T-cell (primary cell): ENCODE measurements at regions not wholly inside any gene's neighbourhood (a gene's known extent, or its start where the extent isn't known, plus 50 kb on each side); places are given as distances from the start of the nearest gene placed in this dataset.
A peak's percentile ranks its signal among the peaks of the same experiment; 100 is the strongest.

Experiments
- ATAC-seq, 4 experiments: fragments of 200-7000 bp in 3 of 4; fragments of 150-1000 bp in 1 of 4; cut with Tn5 transposase; replicated peaks in 1 of 4; 1 replicate in 3 of 4; 2 replicates in 1 of 4; pipeline ENCODE4 v1.10.0; 2021; ENCODE audit warnings: moderate library complexity in 3 of 4, mild to moderate bottlenecking in 2 of 4, moderate number of reproducible peaks in 1 of 4
- CTCF ChIA-PET, 2 donors: fragments of 300-600 bp; sonication (Branson Sonifier 250); formaldehyde crosslinking; loops; one replicate each; lab custom pipeline; 2022; ENCODE audit warnings: antibody characterized with exemption in 2 of 2; lab: Charles Lee
- POLR2A ChIA-PET, 2 donors: fragments of 300-600 bp; sonication (Branson Sonifier 250); formaldehyde crosslinking; loops; one replicate each; lab custom pipeline; 2022; ENCODE audit warnings: antibody characterized with exemption in 2 of 2; lab: Charles Lee
- DNase-seq, 35 experiments: peaks; one replicate each; pipeline versions ENCODE4 v3.0.0 to v3.0.0-alpha.2; 2013 to 2023
- H3K27ac ChIP-seq: one replicate; pipeline ENCODE4 v1.5.1; 2013; ENCODE audit warnings: low read length
- H3K27me3 ChIP-seq, 2 experiments: replicated peaks in 1 of 2; 1 replicate in 1 of 2; 2 replicates in 1 of 2; pipeline versions ENCODE4 v1.6.1 to v1.7.0; 2013; ENCODE audit warnings: low read length in 1 of 2, mixed read lengths in 1 of 2; ENCODE audit not compliant: control insufficient read depth in 2 of 2, insufficient read depth in 2 of 2; ENCODE audit errors: extremely low read depth in 1 of 2
- H3K36me3 ChIP-seq, 2 donors: 1 replicate in 1 of 2; 2 replicates in 1 of 2; pipeline versions ENCODE4 v1.6.1 to v1.7.0; 2013; ENCODE audit warnings: low read length in 1 of 2; ENCODE audit not compliant: control insufficient read depth in 2 of 2, insufficient read depth in 1 of 2; ENCODE audit errors: extremely low read depth in 1 of 2
- H3K4me1 ChIP-seq, 2 experiments: 1 replicate in 1 of 2; 2 replicates in 1 of 2; pipeline versions ENCODE4 v1.6.1 to v1.7.0; 2013; ENCODE audit warnings: low read length in 2 of 2, mixed read lengths in 1 of 2; ENCODE audit not compliant: insufficient read depth in 2 of 2, control insufficient read depth in 1 of 2; ENCODE audit errors: extremely low read depth in 1 of 2
- H3K4me3 ChIP-seq, 2 donors: 1 replicate in 1 of 2; 2 replicates in 1 of 2; pipeline versions ENCODE4 v1.5.1 to v1.7.0; 2013; ENCODE audit warnings: mild to moderate bottlenecking in 2 of 2, low read length in 1 of 2, moderate library complexity in 1 of 2; ENCODE audit not compliant: control insufficient read depth in 1 of 2; ENCODE audit errors: extremely low read depth in 1 of 2
- H3K9me3 ChIP-seq: 2 replicates; pipeline ENCODE4 v1.7.0; 2013
- H3K27ac Mint-ChIP-seq, 2 donors: one replicate each; pipeline ENCODE4 v1.8.0; 2020 to 2021; ENCODE audit warnings: mild to moderate bottlenecking in 2 of 2, mixed read lengths in 2 of 2
- H3K27me3 Mint-ChIP-seq, 2 donors: one replicate each; pipeline ENCODE4 v1.8.0; 2021 to 2022; ENCODE audit warnings: mixed read lengths in 2 of 2
- H3K36me3 Mint-ChIP-seq: one replicate; pipeline ENCODE4 v1.8.0; 2021; ENCODE audit warnings: mixed read lengths
- H3K4me1 Mint-ChIP-seq, 3 donors: one replicate each; pipeline ENCODE4 v1.8.0; 2020 to 2022; ENCODE audit warnings: mixed read lengths in 3 of 3, mild to moderate bottlenecking in 1 of 3
- H3K4me3 Mint-ChIP-seq, 3 donors: one replicate each; pipeline ENCODE4 v1.8.0; 2020 to 2022; ENCODE audit warnings: mild to moderate bottlenecking in 3 of 3, mixed read lengths in 3 of 3, moderate library complexity in 3 of 3
- H3K9me3 Mint-ChIP-seq, 3 donors: one replicate each; pipeline ENCODE4 v1.8.0; 2020 to 2022; ENCODE audit warnings: mixed read lengths in 3 of 3
- WGBS: methylation state at CpG from one replicate; pipeline ENCODE4 v1.1.5; 2013; ENCODE audit warnings: missing lambda C conversion rate; ENCODE audit not compliant: insufficient coverage; 5-methylcytosine and 5-hydroxymethylcytosine counted together

DNA sequence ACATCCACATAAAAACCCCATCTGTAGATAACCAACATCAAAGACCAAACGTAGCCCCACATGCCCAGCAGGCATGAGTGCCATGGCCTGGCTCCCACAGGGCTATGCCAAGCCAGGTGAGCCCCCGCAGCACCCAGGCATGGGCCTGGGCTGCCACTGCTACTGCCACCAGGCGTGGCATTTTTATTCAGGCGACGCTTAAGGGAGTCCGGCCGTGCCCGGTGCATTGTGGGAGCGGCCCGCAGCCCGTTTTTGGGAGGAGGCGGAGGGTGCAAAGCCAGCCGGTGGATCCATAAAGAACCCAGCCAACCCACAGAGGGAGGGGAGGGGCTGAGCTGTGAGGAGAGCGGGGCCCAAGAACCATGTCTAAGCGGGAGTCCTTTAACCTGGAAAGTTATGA lies 83.6 kb downstream of the XIST start:
- Mint-ChIP-seq H3K27me3 (peaks cover 2 to 33% of the 10 kb centered on the region in 2 donors), H3K4me1 (peaks cover 0 to 23% (median 3%) of the 10 kb centered on the region in 3 donors), H3K27ac (peak overlapping the region in 1 of 2 donors; percentile 42), H3K4me3 (no peak overlapping the region), H3K9me3 (peaks cover 0 to 9% (median 0%) of the 10 kb centered on the region in 3 donors), H3K36me3 (no peaks in the 10 kb centered on the region)
- Histone ChIP-seq H3K4me3 (no peak overlapping the region), H3K9me3 (no peaks in the 10 kb centered on the region), H3K27ac (no peak overlapping the region), H3K36me3 (no peaks in the 10 kb centered on the region), H3K4me1 (no peaks in the 10 kb centered on the region), H3K27me3 (peaks cover 0 to 9% of the 10 kb centered on the region in 2 experiments)
- no peak for DNase-seq
- ChIA-PET CTCF (no interaction called here), POLR2A (no interaction called here)
- ATAC-seq, result no peak
- WGBS, result 50% methylated on average over 1 of the region's 15 CpGs

- peaks cover 0 to 6% (median 0%) of the 10 kb centered on the region in 3 donors for H3K9me3 Mint-ChIP-seq
- Histone ChIP-seq H3K9me3 (no peaks in the 10 kb centered on the region), H3K4me1 (no peaks in the 10 kb centered on the region), H3K36me3 (no peaks in the 10 kb centered on the region), H3K27ac (no peak overlapping the region), H3K4me3 (no peak overlapping the region), H3K27me3 (peaks cover 0 to 9% of the 10 kb centered on the region in 2 experiments)
- H3K4me1 Mint-ChIP-seq, result peaks cover 0 to 23% (median 3%) of the 10 kb centered on the region in 3 donors
- no peaks in the 10 kb centered on the region for H3K36me3 Mint-ChIP-seq
- peaks cover 2 to 33% of the 10 kb centered on the region in 2 donors for H3K27me3 Mint-ChIP-seq
- no peak overlapping the region for H3K27ac Mint-ChIP-seq
- no peak overlapping the region for H3K4me3 Mint-ChIP-seq
- WGBS, result 50% methylated on average over 2 of the region's 7 CpGs
- ChIA-PET CTCF (interaction anchor here in 1 of 2 donors (0.5 kb wide), 1 partner anchor 372 kb away, joined by 3 read pairs; no protein-coding TSS in a partner anchor), POLR2A (no interaction called here)
- DNase-seq, result peak in 1 of 35 experiments; percentile 23
- peak in 1 of 4 experiments; percentile 23 for ATAC-seq
These were observed 84.4 kb downstream of the XIST start for GRCh38 chrX:73768160-73768559.

GRCh38 chrX:73767017-73767416 lies 85.5 kb downstream of the XIST start:
- Histone ChIP-seq H3K36me3 (no peaks in the 10 kb centered on the region), H3K27me3 (peaks cover 0 to 9% of the 10 kb centered on the region in 2 experiments), H3K9me3 (no peaks in the 10 kb centered on the region), H3K27ac (no peak overlapping the region), H3K4me3 (no peak overlapping the region), H3K4me1 (no peaks in the 10 kb centered on the region)
- H3K27ac Mint-ChIP-seq, result peak overlapping the region in 1 of 2 donors; percentile 72
- CTCF ChIA-PET, result no interaction called here
- H3K36me3 Mint-ChIP-seq, result no peaks in the 10 kb centered on the region
- DNase-seq, result no peak
- no peaks in the 10 kb centered on the region for H3K9me3 Mint-ChIP-seq
- peaks cover 2 to 36% of the 10 kb centered on the region in 2 donors for H3K27me3 Mint-ChIP-seq
- ATAC-seq, result peak in 1 of 4 experiments; percentile 23
- no peak overlapping the region for H3K4me3 Mint-ChIP-seq
- H3K4me1 Mint-ChIP-seq, result peaks cover 0 to 23% (median 3%) of the 10 kb centered on the region in 3 donors
- POLR2A ChIA-PET, result no interaction called here

DNA sequence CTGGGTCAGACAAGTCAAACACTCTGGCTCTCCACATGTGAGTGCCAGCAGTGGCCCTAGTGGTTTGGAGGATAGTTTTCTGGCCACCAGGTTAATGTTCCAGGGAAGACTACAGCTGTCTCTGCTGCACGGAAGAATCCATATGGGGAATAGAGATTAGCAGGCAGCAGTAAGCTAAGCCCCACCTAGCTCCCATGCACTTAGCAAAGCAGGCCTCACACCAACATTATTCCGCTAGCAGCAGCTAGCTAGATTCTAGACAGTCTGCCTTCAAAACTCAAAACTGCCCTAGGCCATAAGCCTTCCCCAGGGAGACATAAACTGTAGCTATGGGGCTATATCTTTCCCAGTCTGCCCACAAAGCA lies 86.1 kb downstream of the XIST start:
- H3K4me1 ChIP-seq, result no peaks in the 10 kb centered on the region
- ATAC-seq (no peak), DNase-seq (no peak)
- Mint-ChIP-seq H3K27me3 (peaks cover 2 to 37% of the 10 kb centered on the region in 2 donors), H3K9me3 (no peaks in the 10 kb centered on the region), H3K36me3 (no peaks in the 10 kb centered on the region), H3K4me1 (peaks cover 0 to 23% (median 3%) of the 10 kb centered on the region in 3 donors), H3K27ac (no peak overlapping the region), H3K4me3 (no peak overlapping the region)
- no peaks in the 10 kb centered on the region for H3K36me3 ChIP-seq
- ChIA-PET CTCF (no interaction called here), POLR2A (no interaction called here)
- H3K9me3 ChIP-seq, result no peaks in the 10 kb centered on the region
- H3K27ac ChIP-seq, result no peak overlapping the region
- 90% methylated on average over 2 of the region's 2 CpGs for WGBS
- no peak overlapping the region for H3K4me3 ChIP-seq
- H3K27me3 ChIP-seq, result peaks cover 0 to 9% of the 10 kb centered on the region in 2 experiments

DNA sequence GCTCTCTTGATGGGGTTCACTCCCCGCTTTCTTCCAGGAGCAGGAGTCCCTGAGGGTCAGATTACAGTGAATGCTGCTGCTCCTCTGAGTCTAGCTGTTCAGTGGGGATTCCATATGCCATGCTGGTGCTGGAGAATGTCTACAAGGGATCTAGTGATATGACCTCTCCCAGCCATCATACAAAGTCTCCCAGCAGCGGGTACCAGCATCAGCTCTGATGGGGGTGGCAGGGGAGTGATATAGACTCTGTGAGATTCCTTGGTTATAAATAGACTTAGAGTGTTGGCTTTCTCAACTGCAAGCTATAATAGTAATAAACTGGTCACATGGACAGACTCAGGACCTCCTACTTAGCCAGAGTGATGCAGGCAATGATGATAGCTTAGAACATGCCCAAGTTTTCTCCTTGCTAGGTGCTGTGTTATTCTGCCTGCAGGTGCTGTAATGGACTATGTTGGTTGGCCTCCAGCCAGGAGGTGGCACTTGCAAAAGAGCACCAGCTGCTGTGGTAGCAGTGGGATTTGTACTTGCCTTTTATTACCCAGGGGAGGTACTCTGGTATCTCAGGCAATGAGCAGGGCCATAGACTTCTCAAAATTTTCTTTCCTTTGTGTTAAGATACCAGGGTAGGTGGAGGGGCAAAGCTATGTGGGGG lies 86.6 kb downstream of the XIST start:
- no peak overlapping the region for H3K27ac ChIP-seq
- no peaks in the 10 kb centered on the region for H3K4me1 ChIP-seq
- DNase-seq, result no peak
- H3K4me3 ChIP-seq, result no peak overlapping the region
- Mint-ChIP-seq H3K4me3 (no peak overlapping the region), H3K27me3 (peaks cover 2 to 37% of the 10 kb centered on the region in 2 donors), H3K27ac (no peak overlapping the region), H3K36me3 (no peaks in the 10 kb centered on the region), H3K9me3 (no peaks in the 10 kb centered on the region), H3K4me1 (peaks cover 0 to 23% (median 3%) of the 10 kb centered on the region in 3 donors)
- ChIA-PET POLR2A (no interaction called here), CTCF (no interaction called here)
- no CpG with 5 or more reads among the region's 2 CpGs for WGBS
- H3K9me3 ChIP-seq, result no peaks in the 10 kb centered on the region
- H3K27me3 ChIP-seq, result peaks cover 0 to 9% of the 10 kb centered on the region in 2 experiments
- ATAC-seq, result no peak
- H3K36me3 ChIP-seq, result no peaks in the 10 kb centered on the region

- Histone ChIP-seq H3K36me3 (no peaks in the 10 kb centered on the region), H3K27me3 (no peaks in the 10 kb centered on the region), H3K4me3 (no peak overlapping the region), H3K9me3 (no peaks in the 10 kb centered on the region), H3K4me1 (no peaks in the 10 kb centered on the region), H3K27ac (no peak overlapping the region)
- H3K36me3 Mint-ChIP-seq, result no peaks in the 10 kb centered on the region
- DNase-seq, result no peak
- no peak overlapping the region for H3K4me3 Mint-ChIP-seq
- ATAC-seq, result no peak
- ChIA-PET CTCF (no interaction called here), POLR2A (no interaction called here)
- H3K27ac Mint-ChIP-seq, result no peak overlapping the region
- WGBS, result 60% methylated on average over 1 of the region's 6 CpGs
- H3K27me3 Mint-ChIP-seq, result peaks cover 0 to 37% of the 10 kb centered on the region in 2 donors
- H3K4me1 Mint-ChIP-seq, result no peaks in the 10 kb centered on the region
- no peaks in the 10 kb centered on the region for H3K9me3 Mint-ChIP-seq
These were observed 94.3 kb downstream of the XIST start for GRCh38 chrX:73758250-73758649.
